ENCODE measurements at regions not wholly inside any gene's neighbourhood (a gene's known extent, or its start where the extent isn't known, plus 50 kb on each side); places are given as distances from the start of the nearest gene placed in this dataset.

DNA sequence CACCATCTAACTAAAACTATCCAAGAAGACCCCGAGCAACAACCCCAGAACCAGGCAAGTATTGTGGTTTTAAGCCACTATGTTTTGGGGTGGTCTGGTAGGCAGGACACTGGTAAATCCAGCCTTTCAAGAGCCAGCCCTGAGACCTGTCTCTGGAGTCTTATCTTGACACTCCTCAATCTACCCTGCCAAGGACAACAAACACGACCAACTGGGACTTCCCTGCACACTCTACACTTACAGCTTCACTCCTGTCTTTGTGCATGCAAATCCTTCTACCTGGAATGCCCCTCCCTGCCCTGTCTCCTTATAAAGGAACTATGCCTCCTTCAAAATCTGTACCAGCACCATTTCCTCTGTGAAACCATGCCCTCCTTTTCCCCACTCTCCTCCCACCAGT, 107.3 kb downstream of the RPL27A start:
- no peak overlapping the region for H3K4me2 ChIP-seq (ENCODE audit: insufficient read depth, insufficient read length, low read length)
- H3K9ac ChIP-seq (ENCODE audit: extremely low read depth, insufficient read length, low read length): no peak overlapping the region
- TF ChIP-seq, protein P1, sequence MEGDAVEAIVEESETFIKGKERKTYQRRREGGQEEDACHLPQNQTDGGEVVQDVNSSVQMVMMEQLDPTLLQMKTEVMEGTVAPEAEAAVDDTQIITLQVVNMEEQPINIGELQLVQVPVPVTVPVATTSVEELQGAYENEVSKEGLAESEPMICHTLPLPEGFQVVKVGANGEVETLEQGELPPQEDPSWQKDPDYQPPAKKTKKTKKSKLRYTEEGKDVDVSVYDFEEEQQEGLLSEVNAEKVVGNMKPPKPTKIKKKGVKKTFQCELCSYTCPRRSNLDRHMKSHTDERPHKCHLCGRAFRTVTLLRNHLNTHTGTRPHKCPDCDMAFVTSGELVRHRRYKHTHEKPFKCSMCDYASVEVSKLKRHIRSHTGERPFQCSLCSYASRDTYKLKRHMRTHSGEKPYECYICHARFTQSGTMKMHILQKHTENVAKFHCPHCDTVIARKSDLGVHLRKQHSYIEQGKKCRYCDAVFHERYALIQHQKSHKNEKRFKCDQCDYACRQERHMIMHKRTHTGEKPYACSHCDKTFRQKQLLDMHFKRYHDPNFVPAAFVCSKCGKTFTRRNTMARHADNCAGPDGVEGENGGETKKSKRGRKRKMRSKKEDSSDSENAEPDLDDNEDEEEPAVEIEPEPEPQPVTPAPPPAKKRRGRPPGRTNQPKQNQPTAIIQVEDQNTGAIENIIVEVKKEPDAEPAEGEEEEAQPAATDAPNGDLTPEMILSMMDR (conservative IDR thresholded peaks at IDR 0.05): no peak
- no peak overlapping the region for H3K18ac ChIP-seq (ENCODE audit: insufficient read length, low read depth, low read length)
- H3T11ph ChIP-seq (ENCODE audit: low read length): no peak overlapping the region
- no peak overlapping the region for H3K23ac ChIP-seq (ENCODE audit: insufficient read length, low read depth, low read length)
- H2BK20ac ChIP-seq (ENCODE audit: low read depth, low read length, poor library complexity, severe bottlenecking): no peak overlapping the region
- Mint-ChIP-seq H3K4me1 (peaks cover 25 to 26% of the 10 kb centered on the region in 2 experiments), H3K36me3 (ENCODE audit: insufficient read depth in 1 of 3, low read depth in 3 of 3) (no peaks in the 10 kb centered on the region), H3K27ac (peak overlapping the region in 2 of 3 experiments; percentile 1 to 26; a peak in 2 of 7 replicates), H3K9me3 (no peaks in the 10 kb centered on the region), H3K27me3 (ENCODE audit: low read depth) (no peaks in the 10 kb centered on the region), H3K4me3 (no peak overlapping the region)
- no peak overlapping the region for H3K56ac ChIP-seq (ENCODE audit: insufficient read length, low read depth, low read length)
- no peak overlapping the region for H4K91ac ChIP-seq (ENCODE audit: insufficient read length, low read depth, low read length)
- H3K79me2 ChIP-seq (ENCODE audit: insufficient read depth, low read length): no peaks in the 10 kb centered on the region
- H3K9me3 ChIP-seq (ENCODE audit: control insufficient read depth, low read depth, low read length): no peaks in the 10 kb centered on the region
- no peaks in the 10 kb centered on the region for H3K27me3 ChIP-seq (ENCODE audit: insufficient read depth, low read length)
- H3K4me1 ChIP-seq (ENCODE audit: insufficient read depth, low read length): peaks cover 5% of the 10 kb centered on the region; the same call in 1 of the 2 replicates
- no peak overlapping the region for H4K5ac ChIP-seq (ENCODE audit: insufficient read length, low read depth, low read length)
- H2BK15ac ChIP-seq (ENCODE audit: low read depth, low read length): no peak overlapping the region
- H3K79me1 ChIP-seq (ENCODE audit: insufficient read depth, low read depth, low read length, poor library complexity, severe bottlenecking): no peaks in the 10 kb centered on the region
- no peak overlapping the region for H3K14ac ChIP-seq (ENCODE audit: insufficient read depth, low read length)
- H4K8ac ChIP-seq (replicated peaks; ENCODE audit: insufficient read length, low read depth, low read length): no peak overlapping the region
- H2BK120ac ChIP-seq (ENCODE audit: low read depth, low read length, poor library complexity, severe bottlenecking): no peak overlapping the region
- no peak for DNase-seq
- no peak overlapping the region for H2AFZ ChIP-seq (ENCODE audit: low read length)
- H3K4ac ChIP-seq (ENCODE audit: low read depth, low read length): no peak overlapping the region
- H2BK12ac ChIP-seq (ENCODE audit: insufficient read length, low read depth, low read length): no peak overlapping the region
- H3K27ac ChIP-seq (ENCODE audit: insufficient read length, low read depth, low read length): no peak overlapping the region
- H2AK5ac ChIP-seq (ENCODE audit: insufficient read length, low read length): no peak overlapping the region
- H4K20me1 ChIP-seq (ENCODE audit: control insufficient read depth, insufficient read depth, insufficient read length): no peaks in the 10 kb centered on the region
- H3K23me2 ChIP-seq (ENCODE audit: insufficient read length, low read depth, low read length, poor library complexity, severe bottlenecking): no peaks in the 10 kb centered on the region
- no peak overlapping the region for H2BK5ac ChIP-seq (ENCODE audit: insufficient read length, low read length)
- no CpG with 5 or more reads among the region's 2 CpGs for WGBS (ENCODE audit: extremely low coverage, insufficient read length, low lambda C conversion rate)

Measured in H9 (cell line).